Skin of body (tissue), 1 donor: ENCODE measurements at regions not wholly inside any gene's neighbourhood (a gene's known extent, or its start where the extent isn't known, plus 50 kb on each side); places are given as distances from the start of the nearest gene placed in this dataset.
A peak's percentile ranks its signal among the peaks of the same experiment; 100 is the strongest.

Source experiments
- DNase-seq: peaks from one replicate; lab custom pipeline; 2025; lab: John Stamatoyannopoulos, UW

- no peak for DNase-seq
These were observed 540.3 kb upstream of the IGFBP3 start for GRCh38 chr7:46461334-46461777.

DNA sequence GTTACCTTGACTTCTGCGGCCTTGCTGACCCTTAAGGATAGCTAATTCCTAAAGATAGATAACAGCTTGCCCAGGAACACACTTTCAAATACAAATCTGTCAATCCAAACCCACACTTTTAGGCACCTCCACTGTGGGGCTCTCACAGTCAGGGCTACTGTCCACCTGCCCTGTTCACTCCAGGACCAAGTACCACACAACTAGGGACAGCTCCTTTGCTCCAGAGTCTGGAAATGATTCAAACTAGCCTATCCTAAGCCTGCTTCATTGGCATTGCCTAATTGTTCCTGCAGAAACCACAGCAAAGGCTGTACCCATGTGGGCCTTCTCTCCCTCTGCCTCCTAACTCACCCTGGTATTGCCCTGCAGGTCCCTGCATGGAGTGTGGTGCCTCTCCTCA, 538.9 kb upstream of the IGFBP3 start:
- no peak for DNase-seq

DNA sequence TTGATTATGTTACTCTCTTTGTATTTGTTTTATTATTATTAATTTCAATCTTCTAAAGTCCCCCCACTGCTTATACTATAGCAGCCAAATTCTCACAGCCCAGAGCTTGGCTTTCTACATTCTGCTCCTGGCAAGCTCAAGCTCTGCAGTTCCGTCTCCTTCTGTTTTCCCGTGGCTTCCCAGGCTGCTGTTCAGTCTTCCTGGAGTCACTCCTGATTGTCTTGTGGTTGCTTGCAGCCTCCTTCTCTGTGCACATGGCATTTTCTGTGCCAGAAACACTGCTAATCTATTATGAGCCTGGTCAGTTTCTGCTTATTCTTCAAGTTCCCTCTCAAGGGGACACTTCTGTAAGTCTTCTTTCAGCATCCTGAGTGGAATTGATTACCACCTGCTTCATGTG, 533.7 kb upstream of the IGFBP3 start:
- DNase-seq: no peak

- DNase-seq: no peak
These were observed 531.6 kb upstream of the IGFBP3 start for GRCh38 chr7:46452561-46453135.

GRCh38 chr7:46451846-46452245, 530.8 kb upstream of the IGFBP3 start:
- no peak for DNase-seq

- no peak for DNase-seq
These were observed 529.8 kb upstream of the IGFBP3 start for GRCh38 chr7:46450886-46451285.

GRCh38 chr7:46450425-46450824, 529.4 kb upstream of the IGFBP3 start:
- DNase-seq: no peak

- DNase-seq: no peak
These were observed 528.7 kb upstream of the IGFBP3 start for GRCh38 chr7:46449743-46450142.

GRCh38 chr7:46448478-46448877, 527.4 kb upstream of the IGFBP3 start:
- DNase-seq: no peak

DNA sequence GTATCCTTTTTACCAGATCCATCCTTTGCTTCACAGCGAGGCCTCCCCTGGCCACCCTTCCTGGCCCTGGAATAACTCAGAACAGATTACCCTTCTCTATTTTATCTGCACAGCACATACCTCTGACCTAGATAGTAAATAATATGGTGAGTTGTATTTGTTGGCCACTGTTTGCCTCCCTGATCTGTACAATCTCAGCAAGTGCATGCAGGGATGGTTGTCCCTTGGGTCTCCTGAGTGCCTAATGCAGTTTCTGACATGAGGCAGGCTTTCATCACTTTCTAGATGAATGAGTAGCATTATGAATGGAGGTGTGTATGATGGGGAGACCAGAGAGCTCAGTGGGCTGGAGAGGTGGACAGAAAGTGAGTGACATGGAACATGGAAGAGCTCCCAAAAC, 525.1 kb upstream of the IGFBP3 start:
- DNase-seq: no peak

DNA sequence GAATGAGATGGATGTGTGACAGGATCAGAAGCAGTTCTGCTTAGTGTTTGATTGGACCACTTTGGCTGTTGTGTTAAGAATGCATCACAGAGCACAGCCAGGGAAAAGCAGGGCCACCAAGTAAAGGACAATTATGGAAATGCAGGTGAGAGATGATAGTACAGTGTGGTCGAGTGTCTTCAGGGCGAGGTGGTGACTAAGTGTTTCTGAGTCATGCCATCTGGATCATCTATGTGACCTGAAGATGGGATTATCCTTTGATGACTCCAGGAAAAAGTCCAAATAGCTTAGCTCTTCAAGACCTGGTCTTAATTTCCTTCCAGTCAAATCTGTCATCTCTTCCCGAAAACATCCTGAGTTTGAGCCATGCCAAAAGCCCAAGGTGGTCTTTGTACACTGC, 523.2 kb upstream of the IGFBP3 start:
- DNase-seq: no peak

DNA sequence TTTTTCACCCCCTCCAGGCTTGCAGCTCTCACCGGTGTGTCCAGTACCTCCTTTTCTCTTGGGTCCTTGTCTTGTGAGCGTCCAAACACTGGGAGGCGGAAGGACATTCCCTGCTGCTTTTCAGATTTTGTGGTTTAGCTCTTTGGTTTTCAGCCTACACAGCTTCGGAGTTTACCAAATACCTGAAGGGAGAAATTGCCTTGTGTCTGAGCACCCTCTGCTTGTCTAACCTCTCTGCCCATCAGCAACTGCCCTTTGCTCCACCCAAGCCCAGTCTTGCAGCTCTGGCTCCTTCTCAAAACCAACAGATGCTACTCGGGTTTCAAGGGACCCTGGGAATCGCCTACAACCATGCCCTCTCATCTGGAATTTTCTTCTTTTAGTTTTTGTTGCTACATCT, 519.1 kb upstream of the IGFBP3 start:
- DNase-seq: no peak

DNA sequence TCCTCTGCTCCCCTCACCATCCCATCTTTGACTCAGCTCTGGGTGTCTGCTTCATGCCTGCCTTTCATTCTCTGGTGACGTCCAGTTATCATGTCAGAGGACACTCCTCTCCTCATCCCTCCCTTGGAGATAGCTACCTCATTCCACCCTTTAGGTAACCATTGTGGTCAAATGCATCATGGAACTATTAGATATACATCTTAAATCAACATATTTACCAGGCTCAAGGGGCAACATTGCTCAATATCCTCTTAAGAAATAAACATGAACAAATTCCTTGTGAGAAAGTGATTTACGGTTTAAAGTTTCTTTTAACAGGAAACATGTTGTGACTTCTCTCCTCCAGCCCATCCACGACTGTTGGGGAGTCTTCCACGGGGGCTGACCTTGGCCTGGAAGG, 511.6 kb upstream of the IGFBP3 start:
- DNase-seq: no peak

- DNase-seq: peak; percentile 40
These were observed 507.2 kb upstream of the IGFBP3 start for GRCh38 chr7:46428295-46428694.

DNA sequence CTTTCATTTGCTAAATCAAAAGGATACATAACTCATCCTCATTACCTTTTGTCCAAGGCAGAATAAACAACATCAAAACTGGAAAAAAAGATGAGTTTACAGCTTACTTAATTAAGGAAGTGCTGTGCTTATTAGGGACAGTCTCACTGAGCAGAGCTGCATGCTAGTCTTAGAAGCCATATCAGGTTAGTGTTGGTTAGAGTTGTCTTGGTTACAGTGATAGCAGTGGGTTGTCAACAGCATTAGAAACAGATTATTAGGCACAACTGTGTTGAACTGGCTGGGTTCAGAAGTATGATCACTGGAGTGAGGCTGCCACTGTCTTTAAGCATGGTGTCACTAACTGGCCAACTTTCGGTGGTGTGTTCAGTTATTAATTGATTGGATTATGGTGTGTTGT, 503.9 kb upstream of the IGFBP3 start:
- no peak for DNase-seq

DNA sequence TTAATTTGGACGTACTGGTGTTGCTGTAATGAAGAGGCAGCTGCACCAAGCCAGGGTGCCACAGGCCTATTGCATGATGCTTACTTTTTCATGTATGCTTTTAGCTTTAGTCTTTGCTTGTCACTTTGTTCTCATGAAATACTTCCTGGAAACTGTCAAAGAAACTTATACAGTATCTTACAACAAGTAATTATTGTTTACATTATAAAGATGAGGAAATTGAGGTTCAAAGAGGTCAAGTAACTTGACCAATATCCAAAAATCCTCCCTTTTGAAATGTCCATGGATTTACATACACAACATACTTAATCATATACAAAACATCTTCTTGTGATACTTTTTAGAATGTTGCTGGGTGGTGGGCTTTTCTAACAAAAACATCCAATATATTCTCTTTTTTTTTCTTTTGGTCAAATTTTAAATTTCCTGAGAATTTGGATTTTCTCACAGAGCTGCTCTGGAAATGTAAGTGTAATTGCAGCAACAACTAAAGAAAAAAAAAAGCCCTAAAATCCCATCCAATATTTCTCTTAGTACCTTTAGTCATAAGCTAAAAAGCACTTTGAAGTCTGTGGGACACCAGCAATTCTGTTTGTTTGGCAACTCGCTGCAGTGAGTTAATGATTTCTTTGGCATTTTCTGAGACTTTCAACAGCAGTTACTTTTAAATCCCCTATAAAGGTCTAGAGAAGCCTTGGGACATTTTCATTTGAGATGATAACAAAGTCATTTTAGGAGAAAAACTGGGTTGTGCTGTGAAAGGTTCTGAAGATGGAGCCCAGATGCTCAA, 500.6 kb upstream of the IGFBP3 start:
- no peak for DNase-seq

- no peak for DNase-seq
These were observed 493.9 kb upstream of the IGFBP3 start for GRCh38 chr7:46414946-46415345.

DNA sequence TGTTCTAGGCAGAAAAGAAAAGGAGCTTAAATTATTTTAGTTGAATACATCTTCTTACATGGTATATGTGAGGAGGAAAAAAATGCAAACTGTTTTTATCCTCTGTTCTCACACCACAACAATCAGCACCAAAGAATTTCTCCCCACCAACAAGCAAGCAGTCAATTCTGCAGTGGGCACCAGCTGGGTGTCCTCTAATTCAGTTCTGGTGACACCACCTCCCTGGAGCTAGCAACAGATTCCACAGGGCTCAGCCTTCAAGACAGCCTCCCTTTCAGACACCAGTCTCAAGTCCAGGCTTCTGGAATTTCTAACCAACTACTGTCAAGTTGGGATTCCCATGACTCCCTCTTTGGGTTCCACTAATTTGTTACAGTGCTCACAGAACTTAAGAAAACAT, 490.2 kb upstream of the IGFBP3 start:
- DNase-seq: no peak

GRCh38 chr7:46407125-46407524, 486.1 kb upstream of the IGFBP3 start:
- DNase-seq: no peak

GRCh38 chr7:46397591-46397990, 476.5 kb upstream of the IGFBP3 start:
- no peak for DNase-seq

DNA sequence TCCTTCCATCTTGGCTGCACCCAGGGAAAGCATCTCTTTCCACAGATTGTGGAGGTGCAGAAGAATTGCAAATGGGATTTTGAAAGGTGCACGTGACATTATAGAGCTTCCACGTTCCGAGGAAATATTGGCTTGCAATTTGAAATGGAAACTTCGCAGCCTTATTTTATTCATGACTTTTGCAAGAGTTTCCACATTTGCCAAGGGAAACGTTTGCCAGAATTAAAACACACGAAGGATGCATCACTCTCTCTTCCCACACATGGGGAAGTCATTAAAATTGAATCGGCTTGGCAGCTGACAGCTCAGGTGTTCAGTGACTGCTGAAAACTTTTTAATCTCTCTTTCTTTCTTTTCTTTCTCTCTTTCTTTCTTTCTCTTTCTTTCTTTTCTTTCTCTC, 475.4 kb upstream of the IGFBP3 start:
- DNase-seq: peak; percentile 27

DNA sequence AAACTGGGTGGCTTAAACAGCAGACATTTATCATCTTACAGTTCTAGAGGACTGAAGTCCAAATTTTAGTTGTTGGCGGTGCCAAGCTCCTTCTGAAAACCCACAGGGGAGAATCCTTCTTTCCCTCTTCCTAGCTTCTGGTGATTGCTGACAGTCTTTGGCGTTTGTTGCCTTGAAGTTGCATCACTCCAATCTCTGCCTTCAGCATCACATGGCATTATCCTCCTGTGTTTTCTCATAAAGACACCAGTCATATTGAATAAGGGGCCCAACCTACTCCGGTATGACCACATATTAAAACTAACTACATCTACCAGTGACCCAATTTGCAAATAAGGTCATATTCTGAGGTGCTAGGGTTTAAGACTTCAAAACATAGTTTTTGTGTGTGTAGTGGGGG, 472.1 kb upstream of the IGFBP3 start:
- no peak for DNase-seq
